ENCODE measurements at regions not wholly inside any gene's neighbourhood (a gene's known extent, or its start where the extent isn't known, plus 50 kb on each side); places are given as distances from the start of the nearest gene placed in this dataset.
"Not testable (repeated sequence)": the region's sequence is repeated elsewhere in the genome, so short reads cannot be mapped to it uniquely, and the experiment has no call there.

GRCh38 chr10:8282340-8282739 lies 227.9 kb downstream of the GATA3 start:
- H3K9me3 Mint-ChIP-seq, result peaks cover 0 to 4% of the 10 kb centered on the region in 2 donors
- ATAC-seq, result no peak
- DNase-seq (ENCODE audit: low spot score in 2 of 2), result no peak
- peaks cover 0 to 5% of the 10 kb centered on the region in 2 donors for H3K36me3 Mint-ChIP-seq
- no peak overlapping the region for H3K27ac Mint-ChIP-seq

- Mint-ChIP-seq H3K27ac (no peak overlapping the region), H3K36me3 (peaks cover 0 to 5% of the 10 kb centered on the region in 2 donors), H3K9me3 (peaks cover 0 to 4% of the 10 kb centered on the region in 2 donors)
- DNase-seq (ENCODE audit: low spot score in 2 of 2) (no peak), ATAC-seq (no peak)
Measured at GRCh38 chr10:8283166-8283905, 228.8 kb downstream of the GATA3 start.

GRCh38 chr10:8283986-8284385 lies 229.5 kb downstream of the GATA3 start:
- no peak for ATAC-seq
- H3K27ac Mint-ChIP-seq, result no peak overlapping the region
- no peak for DNase-seq (ENCODE audit: low spot score in 2 of 2)
- peaks cover 0 to 5% of the 10 kb centered on the region in 2 donors for H3K36me3 Mint-ChIP-seq
- H3K9me3 Mint-ChIP-seq, result peaks cover 0 to 4% of the 10 kb centered on the region in 2 donors

- not testable (repeated sequence) for H3K36me3 Mint-ChIP-seq; DNase-seq (ENCODE audit: low spot score in 2 of 2); H3K9me3 Mint-ChIP-seq; H3K27ac Mint-ChIP-seq; ATAC-seq
Measured at GRCh38 chr10:8285970-8286369, 231.5 kb downstream of the GATA3 start.

GRCh38 chr10:8288600-8288999 lies 234.1 kb downstream of the GATA3 start:
- ATAC-seq, result no peak

GRCh38 chr10:8289186-8289924 lies 234.9 kb downstream of the GATA3 start:
- H3K36me3 Mint-ChIP-seq, result peaks cover 0 to 3% of the 10 kb centered on the region in 2 donors
- H3K27ac Mint-ChIP-seq, result no peak overlapping the region
- peaks cover 0 to 6% of the 10 kb centered on the region in 2 donors for H3K9me3 Mint-ChIP-seq
- DNase-seq (ENCODE audit: low spot score in 2 of 2) (no peak), ATAC-seq (no peak)

More at GRCh38 chr10:8288600-8288999, 234.1 kb downstream of the GATA3 start:
- H3K36me3 Mint-ChIP-seq, result peaks cover 0 to 5% of the 10 kb centered on the region in 2 donors
- no peak overlapping the region for H3K27ac Mint-ChIP-seq
- no peak for DNase-seq (ENCODE audit: low spot score in 2 of 2)
- H3K9me3 Mint-ChIP-seq, result peaks cover 0 to 4% of the 10 kb centered on the region in 2 donors

- no peaks in the 10 kb centered on the region for H3K36me3 Mint-ChIP-seq
- ATAC-seq (no peak), DNase-seq (ENCODE audit: low spot score in 2 of 2) (no peak)
- H3K9me3 Mint-ChIP-seq, result peaks cover 0 to 10% of the 10 kb centered on the region in 2 donors
- no peak overlapping the region for H3K27ac Mint-ChIP-seq
Measured at GRCh38 chr10:8294779-8295178, 240.3 kb downstream of the GATA3 start.

- H3K9me3 Mint-ChIP-seq, result peaks cover 0 to 10% of the 10 kb centered on the region in 2 donors
- no peak overlapping the region for H3K27ac Mint-ChIP-seq
- no peaks in the 10 kb centered on the region for H3K36me3 Mint-ChIP-seq
- no peak for ATAC-seq
- no peak for DNase-seq (ENCODE audit: low spot score in 2 of 2)
Measured at GRCh38 chr10:8295311-8295710, 240.8 kb downstream of the GATA3 start.

- Mint-ChIP-seq H3K36me3 (no peaks in the 10 kb centered on the region), H3K9me3 (peaks cover 0 to 10% of the 10 kb centered on the region in 2 donors), H3K27ac (no peak overlapping the region)
- ATAC-seq, result no peak
- DNase-seq (ENCODE audit: low spot score in 2 of 2), result no peak
Measured at GRCh38 chr10:8296090-8296733, 241.7 kb downstream of the GATA3 start.

GRCh38 chr10:8296734-8297101 lies 242.2 kb downstream of the GATA3 start:
- no peak for ATAC-seq
- Mint-ChIP-seq H3K27ac (no peak overlapping the region), H3K9me3 (peaks cover 0 to 10% of the 10 kb centered on the region in 2 donors), H3K36me3 (no peaks in the 10 kb centered on the region)
- no peak for DNase-seq (ENCODE audit: low spot score in 2 of 2)

GRCh38 chr10:8297107-8297506 lies 242.6 kb downstream of the GATA3 start:
- H3K27ac Mint-ChIP-seq, result no peak overlapping the region
- ATAC-seq (no peak), DNase-seq (ENCODE audit: low spot score in 2 of 2) (no peak)
- peaks cover 0 to 10% of the 10 kb centered on the region in 2 donors for H3K9me3 Mint-ChIP-seq
- H3K36me3 Mint-ChIP-seq, result no peaks in the 10 kb centered on the region

- Mint-ChIP-seq H3K27ac (no peak overlapping the region), H3K36me3 (no peaks in the 10 kb centered on the region), H3K9me3 (peaks cover 0 to 10% of the 10 kb centered on the region in 2 donors)
- DNase-seq (ENCODE audit: low spot score in 2 of 2) (no peak), ATAC-seq (no peak)
Measured at GRCh38 chr10:8297959-8298358, 243.5 kb downstream of the GATA3 start.

GRCh38 chr10:8298896-8299570 lies 244.5 kb downstream of the GATA3 start:
- Mint-ChIP-seq H3K27ac (no peak overlapping the region), H3K9me3 (peaks cover 0 to 10% of the 10 kb centered on the region in 2 donors), H3K36me3 (no peaks in the 10 kb centered on the region)
- ATAC-seq (no peak), DNase-seq (ENCODE audit: low spot score in 2 of 2) (no peak)

GRCh38 chr10:8300925-8301324 lies 246.4 kb downstream of the GATA3 start:
- ATAC-seq (no peak), DNase-seq (ENCODE audit: low spot score in 2 of 2) (no peak)
- H3K36me3 Mint-ChIP-seq, result no peaks in the 10 kb centered on the region
- H3K27ac Mint-ChIP-seq, result no peak overlapping the region
- H3K9me3 Mint-ChIP-seq, result peaks cover 0 to 2% of the 10 kb centered on the region in 2 donors

GRCh38 chr10:8301333-8301732 lies 246.8 kb downstream of the GATA3 start:
- ATAC-seq, result no peak
- Mint-ChIP-seq H3K36me3 (no peaks in the 10 kb centered on the region), H3K9me3 (peaks cover 0 to 4% of the 10 kb centered on the region in 2 donors), H3K27ac (no peak overlapping the region)
- no peak for DNase-seq (ENCODE audit: low spot score in 2 of 2)

- Mint-ChIP-seq H3K27ac (no peak overlapping the region), H3K36me3 (no peaks in the 10 kb centered on the region), H3K9me3 (peaks cover 0 to 4% of the 10 kb centered on the region in 2 donors)
- DNase-seq (ENCODE audit: low spot score in 2 of 2), result no peak
- no peak for ATAC-seq
Measured at GRCh38 chr10:8301831-8302230, 247.3 kb downstream of the GATA3 start.

GRCh38 chr10:8302565-8302964 lies 248.1 kb downstream of the GATA3 start:
- no peaks in the 10 kb centered on the region for H3K36me3 Mint-ChIP-seq
- peak overlapping the region in 1 of 2 donors; percentile 41 for H3K27ac Mint-ChIP-seq
- DNase-seq (ENCODE audit: low spot score in 2 of 2), result no peak
- no peak for ATAC-seq
- peaks cover 0 to 4% of the 10 kb centered on the region in 2 donors for H3K9me3 Mint-ChIP-seq

Data from activated naive CD4-positive, alpha-beta T cell treated with anti-CD3 and anti-CD28 coated beads, Interleukin-2, amount 50 U/mL, for 72 hours (primary cell).